NT2/D1 (cell line): ENCODE measurements at regions not wholly inside any gene's neighbourhood (a gene's known extent, or its start where the extent isn't known, plus 50 kb on each side); places are given as distances from the start of the nearest gene placed in this dataset.

ENCODE experiments used
- DNase-seq: peaks from one replicate; pipeline ENCODE4 v3.0.0-alpha.2; 2011; ENCODE audit warnings: low read depth, low spot score
- H3K27me3 ChIP-seq: 2 replicates; pipeline ENCODE4 v1.6.0; 2011; ENCODE audit warnings: mild to moderate bottlenecking; ENCODE audit not compliant: insufficient read length, insufficient read depth
- H3K36me3 ChIP-seq: 2 replicates; pipeline ENCODE4 v1.6.1; 2011; ENCODE audit warnings: mild to moderate bottlenecking, low read length, mixed read lengths; ENCODE audit not compliant: insufficient read depth, insufficient read length
- H3K4me1 ChIP-seq: 2 replicates; pipeline ENCODE4 v1.5.1; 2011; ENCODE audit not compliant: insufficient read depth, insufficient read length
- H3K4me3 ChIP-seq: 2 replicates; pipeline ENCODE4 v1.5.1; 2011; ENCODE audit warnings: low read depth; ENCODE audit not compliant: insufficient read length
- H3K9ac ChIP-seq: 2 replicates; pipeline ENCODE4 v1.6.0; 2011; ENCODE audit warnings: low read depth; ENCODE audit not compliant: insufficient read length
- H3K9me3 ChIP-seq: 2 replicates; pipeline ENCODE4 v1.5.1; 2011; ENCODE audit warnings: mild to moderate bottlenecking, low read length; ENCODE audit not compliant: insufficient read depth
- SUZ12 ChIP-seq: IDR thresholded peaks from 2 replicates; pipeline ENCODE4 v1.6.1; 2011; ENCODE audit not compliant: insufficient read length, insufficient read depth; ENCODE audit errors: extremely low read depth
- YY1 ChIP-seq: IDR thresholded peaks from 2 replicates; pipeline ENCODE4 v1.6.1; 2011; ENCODE audit not compliant: insufficient read length, insufficient read depth
- ZNF274 ChIP-seq: IDR thresholded peaks from 2 replicates; pipeline ENCODE4 v1.6.1; 2011; ENCODE audit warnings: mild to moderate bottlenecking, low read depth, low read length

DNA sequence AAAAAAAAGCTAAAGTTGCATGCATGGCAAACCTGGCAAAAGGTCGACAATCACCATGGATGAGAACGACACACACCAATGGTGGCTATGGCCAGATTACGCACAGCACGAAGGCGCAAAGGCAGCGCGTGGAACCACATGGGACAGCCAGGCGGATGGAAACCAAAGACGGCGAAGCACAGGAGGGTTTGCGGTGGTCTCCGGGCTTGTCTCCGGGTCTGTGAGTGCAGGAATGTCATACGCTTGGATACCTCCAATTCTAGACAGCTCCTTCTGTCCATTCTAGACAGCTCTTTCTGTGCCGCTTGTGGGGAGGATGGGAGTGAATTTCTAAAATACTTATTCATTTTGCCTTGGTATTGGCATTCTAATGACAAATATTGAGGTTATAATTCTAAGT, 685.4 kb downstream of the BRD1 start:
- H3K4me3 ChIP-seq, result no peak overlapping the region

DNA sequence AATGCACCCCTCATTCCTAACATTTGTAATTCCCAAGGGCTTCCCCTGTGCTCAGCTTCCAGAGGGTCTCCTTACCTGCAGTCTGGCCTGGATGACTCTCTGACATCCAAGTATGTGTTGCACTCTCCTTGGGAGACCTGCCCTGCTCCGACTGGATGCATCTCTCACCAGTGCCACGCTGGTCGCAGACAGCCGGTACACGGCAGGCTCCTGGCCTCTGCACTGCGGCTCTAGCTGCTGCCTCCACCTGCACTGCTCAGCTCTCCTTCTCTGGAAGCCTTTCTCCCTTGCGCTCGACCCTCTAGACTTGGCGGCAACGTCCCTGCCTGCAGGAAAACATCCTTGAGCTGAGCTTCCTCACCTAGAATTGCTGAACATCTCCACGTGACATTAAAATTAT, 685.9 kb downstream of the BRD1 start:
- Histone ChIP-seq H3K9me3 (no peaks in the 10 kb centered on the region), H3K36me3 (no peaks in the 10 kb centered on the region), H3K9ac (no peak overlapping the region), H3K4me1 (peaks cover 2% of the 10 kb centered on the region), H3K4me3 (no peak overlapping the region), H3K27me3 (no peaks in the 10 kb centered on the region)
- no peak for DNase-seq
- TF ChIP-seq YY1 (no peak), SUZ12 (no peak), ZNF274 (no peak)

More for the DNA sequence above, 685.4 kb downstream of the BRD1 start:
- DNase-seq, result no peak
- Histone ChIP-seq H3K36me3 (no peaks in the 10 kb centered on the region), H3K27me3 (no peaks in the 10 kb centered on the region), H3K9ac (no peak overlapping the region), H3K4me1 (peaks cover 2% of the 10 kb centered on the region), H3K9me3 (no peaks in the 10 kb centered on the region)
- TF ChIP-seq SUZ12 (no peak), ZNF274 (no peak), YY1 (no peak)

GRCh38 chr22:49140911-49141665, 686.6 kb downstream of the BRD1 start:
- H3K4me1 ChIP-seq, result peaks cover 2% of the 10 kb centered on the region
- no peaks in the 10 kb centered on the region for H3K36me3 ChIP-seq
- no peak overlapping the region for H3K9ac ChIP-seq
- no peaks in the 10 kb centered on the region for H3K27me3 ChIP-seq
- H3K9me3 ChIP-seq, result no peaks in the 10 kb centered on the region
- no peak for DNase-seq
- no peak for TF ChIP-seq YY1
- no peak for TF ChIP-seq SUZ12
- TF ChIP-seq ZNF274, result no peak
- no peak overlapping the region for H3K4me3 ChIP-seq

DNA sequence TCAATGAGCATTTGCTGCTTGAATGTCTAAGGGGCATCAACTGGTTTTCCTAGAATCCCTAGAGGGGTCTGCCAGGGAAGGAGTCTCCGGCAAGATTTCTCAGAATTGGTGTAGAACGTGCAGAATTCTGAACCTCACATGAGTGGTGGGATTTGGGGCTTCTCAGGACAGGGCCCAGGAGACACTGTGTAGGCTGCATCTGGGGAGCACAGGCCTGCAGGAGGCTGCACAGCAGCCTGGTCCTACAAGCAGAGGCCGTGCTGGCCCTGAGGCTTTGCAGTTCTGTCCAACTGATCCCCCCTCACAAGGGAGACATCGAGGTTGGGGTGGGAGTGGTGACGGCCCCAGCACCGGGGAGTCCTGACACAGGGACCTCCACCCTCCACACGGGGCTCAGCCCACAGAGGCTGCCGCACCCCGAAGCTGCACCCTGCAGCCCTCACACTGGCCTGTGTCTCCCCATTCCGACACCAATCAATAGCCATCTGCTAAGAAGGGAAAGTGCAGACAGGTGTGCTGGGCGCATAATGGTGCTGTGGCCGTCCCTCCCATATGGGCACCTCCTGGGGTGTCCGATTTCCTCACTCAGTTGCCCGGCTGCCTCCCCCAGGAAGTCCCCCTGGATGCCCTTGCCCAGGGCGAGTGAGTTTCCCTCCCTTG, 688.1 kb downstream of the BRD1 start:
- no peak overlapping the region for H3K9ac ChIP-seq
- TF ChIP-seq YY1, result no peak
- TF ChIP-seq ZNF274, result no peak
- no peak for TF ChIP-seq SUZ12
- no peak for DNase-seq
- no peak overlapping the region for H3K4me3 ChIP-seq
- H3K27me3 ChIP-seq, result no peaks in the 10 kb centered on the region
- H3K4me1 ChIP-seq, result peaks cover 2% of the 10 kb centered on the region
- H3K9me3 ChIP-seq, result no peaks in the 10 kb centered on the region
- no peaks in the 10 kb centered on the region for H3K36me3 ChIP-seq

- H3K36me3 ChIP-seq, result no peaks in the 10 kb centered on the region
- peaks cover 2% of the 10 kb centered on the region for H3K4me1 ChIP-seq
- TF ChIP-seq YY1 (no peak), SUZ12 (no peak), ZNF274 (no peak)
- no peaks in the 10 kb centered on the region for H3K27me3 ChIP-seq
- DNase-seq, result no peak
- no peak overlapping the region for H3K4me3 ChIP-seq
- H3K9ac ChIP-seq, result no peak overlapping the region
- no peaks in the 10 kb centered on the region for H3K9me3 ChIP-seq
Observed at GRCh38 chr22:49138250-49138790, 689.4 kb downstream of the BRD1 start.

GRCh38 chr22:49137206-49137840, 690.4 kb downstream of the BRD1 start:
- H3K4me1 ChIP-seq, result peaks cover 2% of the 10 kb centered on the region
- H3K27me3 ChIP-seq, result no peaks in the 10 kb centered on the region
- no peak overlapping the region for H3K4me3 ChIP-seq
- no peaks in the 10 kb centered on the region for H3K36me3 ChIP-seq
- no peak for TF ChIP-seq SUZ12
- no peak for TF ChIP-seq YY1
- TF ChIP-seq ZNF274, result no peak
- no peak overlapping the region for H3K9ac ChIP-seq
- DNase-seq, result no peak
- no peaks in the 10 kb centered on the region for H3K9me3 ChIP-seq

DNA sequence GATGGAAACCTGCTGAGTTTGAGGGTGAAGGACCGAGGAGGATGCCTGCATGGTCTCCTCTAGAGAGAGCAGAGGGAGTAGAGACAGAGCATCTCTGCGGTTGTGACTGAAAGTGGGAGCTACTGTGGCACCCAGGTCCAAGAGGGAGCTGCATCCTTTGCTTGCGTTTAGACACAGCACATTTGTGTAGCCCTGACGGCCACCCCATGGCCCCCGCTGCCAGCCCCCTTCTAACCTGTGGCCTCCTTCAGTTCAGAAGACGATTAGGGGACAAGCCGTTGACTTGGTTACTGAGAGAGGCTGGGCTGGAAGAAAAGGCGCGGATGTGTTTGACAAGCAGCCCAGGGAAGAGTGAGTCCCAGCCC, 690.9 kb downstream of the BRD1 start:
- H3K9ac ChIP-seq, result no peak overlapping the region
- no peak for DNase-seq
- H3K36me3 ChIP-seq, result no peaks in the 10 kb centered on the region
- TF ChIP-seq ZNF274 (no peak), YY1 (no peak), SUZ12 (no peak)
- H3K27me3 ChIP-seq, result no peaks in the 10 kb centered on the region
- no peaks in the 10 kb centered on the region for H3K9me3 ChIP-seq
- H3K4me1 ChIP-seq, result peaks cover 2% of the 10 kb centered on the region
- H3K4me3 ChIP-seq, result no peak overlapping the region
